HG03039 (cell line): ENCODE measurements at regions not wholly inside any gene's neighbourhood (a gene's known extent, or its start where the extent isn't known, plus 50 kb on each side); places are given as distances from the start of the nearest gene placed in this dataset.

Experiments
- ATAC-seq: cut with Tn5 transposase; IDR thresholded peaks from one replicate; pipeline ENCODE4 v1.9.1; 2021; ENCODE audit warnings: mild to moderate bottlenecking, moderate library complexity; ENCODE audit not compliant: unreplicated experiment

DNA sequence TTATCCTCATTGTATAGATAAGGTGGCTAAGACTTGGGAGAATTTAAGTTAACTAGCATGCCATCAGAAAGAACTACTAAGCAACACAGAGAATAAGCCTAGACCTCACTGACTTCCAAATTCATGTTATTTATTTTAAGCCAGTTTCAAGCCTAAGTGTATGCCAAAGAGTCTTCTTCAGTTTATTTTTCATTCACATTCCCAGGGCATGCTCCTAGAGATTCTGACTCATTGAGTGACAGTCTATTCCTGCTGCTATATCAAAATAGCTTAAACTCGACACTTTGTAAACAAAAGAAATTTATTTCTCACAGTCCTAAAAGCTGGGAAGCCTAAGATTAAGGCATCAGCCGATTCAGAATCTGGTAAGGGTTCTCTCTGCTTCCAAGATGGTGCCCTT, 467.1 kb downstream of the MBD2 start:
- ATAC-seq = no peak

DNA sequence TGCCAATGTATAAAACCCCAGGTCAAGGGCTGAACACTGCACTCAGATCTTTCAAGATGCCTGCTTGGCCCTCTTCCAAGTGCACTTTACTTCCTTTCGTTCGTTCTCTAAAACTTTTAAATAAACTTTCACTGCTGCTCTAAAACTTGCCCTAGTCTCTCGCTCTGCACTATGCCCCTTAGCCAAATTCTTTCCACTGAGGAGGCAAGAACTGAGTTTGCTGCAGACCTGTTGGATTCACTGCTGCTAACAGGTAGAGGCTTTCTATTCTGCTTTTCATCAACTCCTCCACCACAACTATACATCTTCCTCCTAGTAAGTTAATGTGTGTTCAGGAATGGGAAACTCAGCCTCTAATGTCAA, 467.9 kb downstream of the MBD2 start:
- no peak for ATAC-seq

DNA sequence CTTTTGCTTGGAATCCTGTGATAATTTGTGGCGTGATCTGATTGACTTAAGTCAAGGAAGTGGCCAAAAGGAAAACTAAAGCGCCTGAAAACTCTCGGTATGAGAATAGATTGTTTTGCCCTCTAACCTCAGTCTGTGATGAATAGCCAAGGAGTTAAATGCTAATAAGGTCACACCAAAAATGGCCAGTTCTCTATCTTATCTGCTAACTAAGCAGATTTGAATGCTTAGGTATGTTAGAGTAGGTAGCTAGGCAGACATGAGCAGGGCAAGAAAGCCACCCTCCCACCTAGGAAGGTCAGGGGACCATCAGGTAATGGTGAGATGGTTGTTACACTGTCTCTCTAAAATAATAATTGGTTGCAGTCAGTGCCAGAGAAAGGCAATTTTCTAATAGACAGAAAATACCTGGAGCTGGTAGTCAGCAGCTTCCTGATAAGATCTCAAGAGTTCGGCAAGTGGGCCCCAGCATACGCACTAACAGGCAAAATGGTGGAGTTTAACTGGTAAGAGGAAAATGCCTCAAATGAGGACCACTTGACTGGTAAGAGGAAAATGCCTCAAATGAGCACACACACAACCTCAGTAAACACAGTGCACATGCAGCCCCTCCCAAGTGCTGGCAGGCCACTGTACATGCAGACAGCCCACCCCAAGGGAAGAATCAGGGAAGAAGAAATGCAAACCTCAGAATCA, 468.4 kb downstream of the MBD2 start:
- ATAC-seq = no peak

DNA sequence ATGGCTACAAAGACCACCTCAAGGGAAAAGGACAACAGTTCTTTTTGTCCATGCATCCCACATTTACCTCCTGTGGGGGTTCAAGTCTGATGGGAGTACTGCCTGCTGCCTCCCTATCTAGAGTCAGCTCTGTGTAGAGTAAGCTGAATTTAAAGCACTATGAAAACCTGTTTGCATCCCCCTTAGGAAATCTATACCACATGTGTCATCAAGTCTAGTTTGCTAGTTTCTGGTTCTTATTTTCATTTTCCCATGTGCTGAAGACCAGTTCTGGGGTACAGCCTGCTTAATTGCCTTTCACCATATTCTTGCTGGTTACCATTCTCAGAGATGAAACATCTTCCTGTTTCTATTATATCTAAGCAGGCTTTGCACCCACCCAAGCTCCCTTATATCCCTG, 470.3 kb downstream of the MBD2 start:
- no peak for ATAC-seq

DNA sequence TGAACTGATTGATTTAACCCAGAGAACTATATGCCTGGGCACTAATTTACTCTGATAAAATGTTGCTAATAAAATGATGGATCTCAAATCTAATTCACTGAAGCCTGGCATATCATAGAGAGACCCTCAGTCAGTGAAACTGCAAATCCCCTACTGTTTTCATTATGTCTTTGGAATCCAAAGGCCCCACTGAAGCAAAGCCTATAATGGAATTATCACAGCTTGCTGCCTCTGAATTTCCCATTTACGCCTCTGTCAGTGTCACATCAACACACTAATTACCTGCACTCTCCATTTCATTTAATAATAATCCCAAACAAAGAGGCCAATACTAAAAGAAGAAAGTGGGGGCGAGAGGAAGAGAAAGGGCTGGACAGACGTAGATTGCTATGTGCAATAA, 470.9 kb downstream of the MBD2 start:
- ATAC-seq = no peak

DNA sequence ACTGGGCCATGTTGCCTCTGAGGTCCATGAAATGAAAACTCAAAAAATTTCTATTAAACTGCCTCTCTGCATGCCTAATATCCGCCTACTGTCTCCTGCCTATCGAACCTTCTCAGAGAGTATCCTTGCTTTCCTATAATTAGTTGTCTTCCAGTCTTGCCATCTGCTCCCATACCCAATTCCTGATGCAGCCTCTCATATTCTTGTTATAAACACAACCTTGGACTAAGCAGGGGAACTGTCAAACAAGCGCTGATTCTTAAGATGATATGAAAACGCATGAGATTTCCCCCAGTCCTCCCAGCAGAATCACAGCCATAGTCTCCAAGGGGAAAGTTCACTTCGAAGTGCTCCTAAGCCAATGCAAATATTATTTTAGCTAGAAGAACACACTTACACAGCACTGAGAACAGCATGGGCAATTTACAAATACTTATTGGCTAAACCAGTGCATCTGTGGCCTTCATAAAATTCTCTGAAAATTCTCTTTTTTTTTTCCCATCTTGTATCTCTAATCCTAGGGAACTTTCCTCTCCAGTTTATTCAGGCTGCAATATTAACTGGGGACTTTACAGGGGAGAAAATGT, 471.6 kb downstream of the MBD2 start:
- no peak for ATAC-seq

DNA sequence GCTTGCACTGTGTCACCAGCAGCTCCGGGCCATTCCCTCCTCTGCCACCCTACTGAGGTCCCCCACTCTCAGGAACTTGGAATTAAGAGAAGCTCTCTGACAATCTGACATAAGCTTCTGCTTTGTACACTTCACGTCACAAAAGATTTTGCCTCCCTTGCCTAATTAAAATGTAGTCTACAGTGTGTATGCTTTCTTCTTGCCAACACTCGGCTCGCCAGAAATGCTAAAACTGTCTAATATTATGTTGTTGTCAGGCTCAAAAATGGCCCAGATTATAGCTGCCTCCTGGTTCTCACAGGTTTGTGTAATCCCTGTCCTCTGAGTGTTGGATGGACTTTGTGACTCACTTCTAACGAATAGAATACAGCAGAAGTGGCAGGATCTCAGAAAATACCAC, 474.7 kb downstream of the MBD2 start:
- ATAC-seq = no peak

DNA sequence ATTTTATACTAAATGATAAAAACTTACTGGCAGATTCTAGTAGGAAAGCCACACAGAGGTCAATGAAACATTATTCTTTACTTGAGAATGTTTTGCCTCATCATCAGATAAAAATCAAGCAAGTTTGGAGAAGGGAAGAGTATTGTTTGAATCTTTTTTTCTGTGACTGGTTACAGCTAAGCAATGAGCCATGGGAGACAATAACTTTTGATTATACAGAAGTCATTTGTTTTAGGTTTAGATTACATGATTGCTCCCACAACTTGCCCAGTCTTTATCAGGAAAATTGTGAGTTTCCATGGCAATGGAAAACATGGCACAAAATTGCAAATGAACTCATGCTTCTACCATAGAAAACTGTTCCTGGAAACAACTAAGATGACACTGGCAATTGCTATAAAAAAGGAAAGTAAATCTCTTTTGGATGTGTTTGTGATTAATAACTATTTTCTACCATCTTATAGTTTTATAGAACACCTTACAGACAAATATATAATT, 476.8 kb downstream of the MBD2 start:
- ATAC-seq = no peak

DNA sequence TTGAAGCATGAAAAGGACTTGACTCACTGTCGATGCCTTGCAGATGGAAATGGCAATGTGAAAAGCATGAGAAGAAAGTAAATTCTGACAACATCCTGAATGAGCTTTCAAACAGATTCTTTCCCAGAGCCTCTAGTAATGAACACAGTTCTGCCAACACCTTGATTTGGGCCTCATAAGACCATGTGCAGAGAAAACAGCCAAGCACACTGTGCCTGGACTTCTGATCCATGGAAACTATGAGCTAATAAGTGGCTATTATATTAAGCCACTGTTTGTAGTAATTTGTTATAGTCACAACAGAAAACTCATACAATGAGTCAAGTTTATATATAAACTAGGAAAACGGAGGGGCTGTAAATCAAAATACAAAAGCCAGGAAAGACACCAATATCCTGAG, 477.3 kb downstream of the MBD2 start:
- no peak for ATAC-seq

DNA sequence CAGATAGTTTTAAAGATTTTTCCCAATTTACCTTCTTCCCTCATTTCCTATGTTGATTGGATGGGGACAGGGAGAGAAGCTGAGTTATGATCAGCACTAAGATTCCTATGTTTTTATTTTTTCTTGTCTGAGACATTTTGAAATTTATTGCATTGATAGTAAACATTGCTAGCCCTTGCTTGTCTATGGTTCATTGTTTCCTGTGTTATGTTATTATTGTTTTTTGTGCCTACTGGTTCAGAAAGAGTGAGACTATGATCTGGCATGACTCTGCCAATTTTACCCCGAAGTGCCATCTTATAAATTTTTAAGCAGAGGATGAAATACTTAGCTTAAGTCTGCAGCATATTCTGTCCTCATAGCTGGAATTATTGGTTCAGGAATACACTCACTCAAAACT, 478.5 kb downstream of the MBD2 start:
- ATAC-seq = no peak

DNA sequence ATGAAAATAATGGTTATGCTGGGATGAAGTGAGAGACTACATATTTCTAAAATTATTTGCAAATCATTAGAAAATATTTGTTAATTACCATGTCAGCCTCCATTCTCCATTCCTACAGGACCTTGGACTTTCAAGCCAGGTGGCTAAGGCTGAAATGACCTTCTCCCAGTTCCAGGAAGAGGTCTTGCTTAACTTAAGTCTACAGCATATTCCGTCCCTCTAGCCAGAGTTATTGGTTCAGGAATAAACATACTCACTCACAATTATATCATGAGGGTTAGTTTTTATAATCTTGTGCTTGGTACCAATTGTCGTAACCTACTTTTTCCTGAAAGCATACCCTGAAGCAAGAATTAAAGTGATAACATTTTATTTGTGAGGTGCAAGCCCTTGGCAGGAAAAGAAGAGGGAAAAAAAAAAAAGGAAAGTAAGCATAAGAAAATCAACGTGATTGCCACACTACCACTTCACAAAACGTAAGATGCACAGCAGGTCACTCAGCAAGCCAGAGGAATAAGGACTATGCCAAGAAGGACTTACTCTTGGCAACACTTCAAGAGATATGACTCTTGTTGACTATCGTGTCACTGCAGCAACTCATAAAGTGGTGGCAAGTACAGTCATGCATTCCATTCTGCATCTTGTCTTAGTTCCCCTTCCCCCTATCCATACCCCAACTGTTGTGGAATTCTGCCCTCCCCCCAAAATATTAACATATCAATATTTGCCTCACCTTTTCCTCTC, 479.1 kb downstream of the MBD2 start:
- no peak for ATAC-seq

DNA sequence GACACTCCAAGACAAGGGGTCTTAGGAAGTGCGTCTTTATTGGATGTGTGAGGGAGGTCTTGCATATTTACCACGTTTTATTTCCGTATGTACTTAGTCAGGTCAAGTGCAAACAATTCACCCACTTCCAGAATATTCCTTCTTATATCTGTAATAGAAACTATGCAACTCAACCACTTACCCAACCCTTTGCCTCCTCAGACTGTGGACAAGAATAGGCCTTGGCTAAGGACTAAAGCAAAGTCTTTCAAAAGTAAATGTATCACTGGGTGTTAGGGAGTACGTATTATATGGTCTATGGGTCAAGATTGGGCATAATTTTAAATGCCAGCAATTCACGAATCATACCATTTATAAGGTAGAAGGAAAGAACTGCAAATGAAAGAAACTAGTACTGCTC, 484.8 kb downstream of the MBD2 start:
- ATAC-seq = no peak

DNA sequence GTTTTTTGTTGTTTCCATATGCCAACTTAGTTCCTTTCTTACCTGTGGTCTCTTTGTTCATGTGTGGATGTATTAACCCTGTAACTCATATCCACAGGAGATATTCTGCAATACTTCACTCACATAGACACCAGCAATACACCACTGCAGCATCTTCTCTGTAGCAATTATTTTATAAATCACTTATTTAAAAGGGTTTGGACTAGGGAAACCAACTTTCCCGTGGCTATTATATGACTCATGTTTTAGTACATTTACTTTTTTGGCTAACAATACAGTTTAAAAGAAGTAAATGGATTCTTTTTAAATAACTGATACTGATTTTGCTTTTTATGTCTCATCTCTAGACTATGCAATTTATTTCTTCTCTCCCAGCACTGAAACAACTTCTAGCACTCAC, 488.9 kb downstream of the MBD2 start:
- no peak for ATAC-seq

DNA sequence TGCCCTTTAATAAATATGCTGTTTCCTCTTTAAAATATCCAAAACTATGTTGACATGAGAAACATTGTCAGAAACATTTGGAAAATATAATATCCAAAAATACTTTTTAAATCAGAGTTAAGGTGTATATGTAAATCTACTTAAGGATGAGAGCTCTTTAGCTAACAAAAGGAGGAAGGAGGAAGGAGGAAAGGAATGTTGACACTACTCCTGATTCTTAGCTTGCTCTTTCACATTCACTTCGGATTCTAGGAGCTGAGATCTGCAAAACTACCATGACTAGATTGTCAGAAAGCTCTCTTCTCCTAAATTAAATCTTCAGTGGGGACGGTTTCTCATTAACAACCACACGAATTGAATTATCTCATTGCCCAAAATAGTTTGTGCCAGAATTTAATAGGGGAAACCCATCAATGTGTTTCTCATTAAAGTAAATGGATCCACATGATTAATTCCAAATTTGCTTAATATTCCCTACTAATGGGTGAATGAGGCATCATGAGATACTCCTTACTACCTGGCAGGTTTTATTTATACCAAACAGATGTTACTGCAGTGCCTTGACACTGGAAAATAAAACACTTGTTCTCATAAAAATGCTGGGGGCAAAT, 509.1 kb downstream of the MBD2 start:
- ATAC-seq = no peak

DNA sequence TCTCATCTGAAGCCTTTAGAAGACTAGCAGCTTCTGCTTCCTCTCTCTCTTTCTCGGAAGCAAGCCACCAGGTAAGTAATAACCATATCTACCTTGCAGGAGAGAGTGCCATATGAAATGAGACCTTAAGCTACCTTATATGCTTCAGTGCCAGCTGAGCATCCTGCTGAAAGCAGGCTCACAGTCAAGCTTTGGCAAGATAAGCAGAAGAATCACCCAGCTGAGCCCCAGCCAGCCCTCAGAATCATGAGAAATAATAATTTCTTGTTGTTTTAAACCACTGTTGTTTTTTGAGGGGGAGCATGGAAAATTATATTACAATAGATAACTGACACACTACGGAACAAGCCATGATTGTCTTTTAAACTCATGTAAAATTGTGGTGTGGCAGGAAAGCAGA, 514.4 kb downstream of the MBD2 start:
- ATAC-seq = no peak

DNA sequence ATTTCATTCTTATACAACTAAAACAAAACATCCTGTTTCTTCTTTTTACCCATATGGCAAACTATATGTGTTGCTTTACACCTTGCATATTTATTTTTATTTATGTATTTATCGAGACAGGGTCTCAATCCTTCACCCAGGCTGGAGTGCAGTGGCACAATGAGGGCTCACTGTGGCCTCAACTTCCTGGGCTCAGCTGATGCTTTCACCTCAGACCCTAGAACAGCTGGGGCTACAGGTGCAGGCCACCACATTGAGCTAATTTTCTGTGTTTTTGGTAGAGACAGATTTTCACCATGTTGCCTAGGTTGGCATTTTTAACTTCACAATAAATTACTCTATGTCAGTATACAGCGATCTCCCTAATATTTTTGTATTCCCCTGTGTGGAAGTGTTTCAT, 522.0 kb downstream of the MBD2 start:
- no peak for ATAC-seq

DNA sequence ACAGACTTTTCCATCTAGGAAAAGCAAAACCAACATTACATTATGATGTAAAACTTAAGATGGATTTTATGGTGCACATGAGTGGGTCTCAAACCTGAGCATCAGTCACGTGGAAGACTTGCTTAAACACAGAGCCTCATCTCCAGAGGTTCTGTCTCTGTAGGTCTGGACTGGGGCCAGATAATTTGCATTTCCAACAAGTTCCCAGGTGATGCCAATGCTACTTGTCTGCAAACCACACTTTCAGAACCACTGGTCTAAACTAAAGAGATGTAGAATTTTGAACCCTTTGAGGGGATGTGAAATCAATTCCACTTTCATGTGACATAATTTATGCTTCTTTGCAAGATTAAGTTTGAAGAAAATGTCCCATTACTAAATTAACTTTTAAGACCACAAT, 522.8 kb downstream of the MBD2 start:
- ATAC-seq = no peak

DNA sequence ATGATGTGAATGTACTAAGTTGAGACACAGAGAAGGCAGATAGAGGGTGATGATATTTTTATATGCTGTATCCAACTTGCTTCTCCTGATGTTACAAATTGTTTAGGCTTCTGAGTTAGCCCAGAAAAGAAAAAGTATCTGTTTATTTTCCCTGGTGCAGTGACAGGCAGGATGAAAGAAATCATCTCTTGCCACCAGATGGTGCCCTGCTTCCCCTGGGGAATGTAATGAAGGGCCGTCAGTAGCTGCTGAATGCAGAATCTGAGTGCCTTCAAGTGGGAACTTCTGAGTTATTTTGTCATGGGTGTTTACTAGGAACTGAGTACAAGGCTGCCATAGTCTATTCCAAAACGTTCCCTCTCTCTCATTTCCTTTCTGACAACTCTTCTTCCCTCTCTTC, 525.6 kb downstream of the MBD2 start:
- no peak for ATAC-seq

DNA sequence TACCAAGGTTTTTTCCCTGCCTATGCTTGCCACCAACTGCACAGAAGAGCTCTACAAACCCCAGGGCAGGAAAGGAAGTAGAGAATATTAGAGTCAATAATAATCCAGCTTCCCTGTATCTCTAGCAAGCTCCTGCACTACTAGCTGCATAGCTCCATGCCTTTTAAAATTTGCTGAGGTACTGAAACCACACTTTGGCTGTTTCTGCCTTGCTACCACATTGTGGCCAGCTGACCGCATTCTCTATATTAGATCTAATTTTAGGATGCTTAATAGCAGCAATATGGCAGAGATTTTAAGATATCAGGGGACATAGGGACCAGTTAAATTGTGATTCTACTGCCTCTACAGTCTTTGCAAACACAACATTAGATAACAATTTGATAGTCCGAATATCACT, 534.6 kb downstream of the MBD2 start:
- no peak for ATAC-seq

DNA sequence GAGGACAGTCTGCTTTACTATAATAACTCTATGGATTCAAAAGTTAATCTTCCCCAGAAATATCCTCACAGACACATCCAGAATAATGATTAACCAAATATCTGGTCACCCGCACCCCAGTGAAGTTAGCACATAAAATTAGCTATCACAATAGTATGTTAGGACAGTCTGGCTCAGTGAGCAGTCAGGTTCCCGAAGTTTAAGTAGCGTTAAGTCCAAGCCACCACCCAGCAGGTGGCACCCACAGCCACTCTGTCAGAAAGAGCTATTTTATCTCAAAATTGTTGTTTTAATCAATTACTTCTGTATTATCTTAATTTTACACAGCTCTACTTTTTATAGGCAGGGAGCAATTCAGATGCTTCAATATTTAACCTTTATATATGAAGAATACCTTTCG, 537.5 kb downstream of the MBD2 start:
- ATAC-seq = no peak

DNA sequence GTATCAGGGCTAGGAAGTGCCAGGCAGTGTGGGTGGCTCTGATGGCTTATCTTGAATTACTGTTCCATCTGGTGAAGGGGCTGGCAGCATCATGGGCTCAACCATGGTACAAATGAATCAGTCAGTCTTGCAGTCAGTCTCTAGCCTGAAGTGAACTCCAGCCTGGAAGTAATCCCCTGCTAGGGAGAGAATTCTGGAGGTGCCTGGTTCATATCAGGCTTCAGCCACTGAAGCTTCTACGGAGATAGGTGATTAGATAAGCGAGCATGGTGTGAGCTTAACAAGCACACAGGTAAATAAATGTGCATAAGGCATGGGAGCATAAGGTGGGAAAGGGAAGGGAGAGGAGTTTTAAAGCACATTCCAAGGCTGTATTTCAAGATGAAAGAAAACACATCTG, 541.7 kb downstream of the MBD2 start:
- no peak for ATAC-seq

DNA sequence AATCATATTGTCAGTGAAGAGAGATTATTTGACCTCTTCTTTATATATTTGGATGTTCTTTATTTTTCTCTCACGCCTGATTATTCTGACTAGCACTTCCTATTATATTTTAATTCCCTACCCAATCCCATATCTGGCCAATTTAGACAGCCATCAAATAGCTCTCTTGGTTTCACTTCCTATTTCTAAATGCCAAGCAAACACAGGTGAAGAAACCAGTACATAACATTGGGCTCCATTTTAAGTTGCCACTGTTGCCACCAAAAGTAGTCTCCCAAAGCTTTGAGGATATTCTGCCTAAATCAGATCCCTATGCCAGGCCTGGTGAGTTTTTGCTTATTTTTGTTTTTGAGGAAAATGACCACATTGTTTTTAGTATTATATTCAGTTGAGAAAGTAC, 547.0 kb downstream of the MBD2 start:
- ATAC-seq = no peak
